ENCODE measurements at regions not wholly inside any gene's neighbourhood (a gene's known extent, or its start where the extent isn't known, plus 50 kb on each side); places are given as distances from the start of the nearest gene placed in this dataset.

- H3K4me1 ChIP-seq, result no peaks in the 10 kb centered on the region
- DNase-seq, result peak in 1 of 3 donors; percentile 55
- ATAC-seq, result peak in 1 of 4 donors; percentile 70
- intact Hi-C loops (cut with DNase I), result no loop called here
- H3K27me3 ChIP-seq, result no peaks in the 10 kb centered on the region
- no peaks in the 10 kb centered on the region for H3K9me3 ChIP-seq
- no peak overlapping the region for H3K27ac ChIP-seq
- H3K36me3 ChIP-seq, result no peaks in the 10 kb centered on the region
- WGBS (ENCODE audit: insufficient coverage, low coverage, low lambda C conversion rate, missing lambda C conversion rate), result no CpG with 5 or more reads among the region's 4 CpGs
- no peak overlapping the region for H3K4me3 ChIP-seq
- no peak for TF ChIP-seq CTCF (IDR thresholded peaks at IDR 0.05)
- TF ChIP-seq POLR2A (IDR thresholded peaks at IDR 0.05), result no peak
Measured at GRCh38 chrY:8064500-8064899, 1152.9 kb upstream of the AMELY start.

GRCh38 chrY:8063973-8064372, 1152.4 kb upstream of the AMELY start:
- no peaks in the 10 kb centered on the region for H3K36me3 ChIP-seq
- H3K27ac ChIP-seq, result no peak overlapping the region
- DNase-seq (no peak), ATAC-seq (no peak)
- H3K4me3 ChIP-seq, result no peak overlapping the region
- H3K4me1 ChIP-seq, result no peaks in the 10 kb centered on the region
- H3K27me3 ChIP-seq, result no peaks in the 10 kb centered on the region
- no CpG with 5 or more reads among the region's 2 CpGs for WGBS (ENCODE audit: insufficient coverage, low coverage, low lambda C conversion rate, missing lambda C conversion rate)
- intact Hi-C loops (cut with DNase I), result no loop called here
- TF ChIP-seq CTCF (IDR thresholded peaks at IDR 0.05) (no peak), POLR2A (IDR thresholded peaks at IDR 0.05) (no peak)
- no peaks in the 10 kb centered on the region for H3K9me3 ChIP-seq

- H3K4me1 ChIP-seq, result no peaks in the 10 kb centered on the region
- H3K27ac ChIP-seq, result no peak overlapping the region
- H3K36me3 ChIP-seq, result no peaks in the 10 kb centered on the region
- ATAC-seq (no peak), DNase-seq (no peak)
- no peaks in the 10 kb centered on the region for H3K9me3 ChIP-seq
- TF ChIP-seq CTCF (IDR thresholded peaks at IDR 0.05) (no peak), POLR2A (IDR thresholded peaks at IDR 0.05) (no peak)
- intact Hi-C loops (cut with DNase I), result no loop called here
- H3K27me3 ChIP-seq, result no peaks in the 10 kb centered on the region
- WGBS (ENCODE audit: insufficient coverage, low coverage, low lambda C conversion rate, missing lambda C conversion rate), result no CpG with 5 or more reads among the region's 2 CpGs
- H3K4me3 ChIP-seq, result no peak overlapping the region
Measured at GRCh38 chrY:8058613-8059012, 1147.1 kb upstream of the AMELY start.

- Histone ChIP-seq H3K36me3 (no peaks in the 10 kb centered on the region), H3K4me3 (no peak overlapping the region), H3K4me1 (no peaks in the 10 kb centered on the region), H3K9me3 (no peaks in the 10 kb centered on the region), H3K27ac (no peak overlapping the region), H3K27me3 (no peaks in the 10 kb centered on the region)
- TF ChIP-seq CTCF (IDR thresholded peaks at IDR 0.05) (no peak), POLR2A (IDR thresholded peaks at IDR 0.05) (no peak)
- no peak for ATAC-seq
- intact Hi-C loops (cut with DNase I), result no loop called here
- no CpG with 5 or more reads among the region's 1 CpG for WGBS (ENCODE audit: insufficient coverage, low coverage, low lambda C conversion rate, missing lambda C conversion rate)
- no peak for DNase-seq
Measured at GRCh38 chrY:8051340-8051739, 1139.8 kb upstream of the AMELY start.

GRCh38 chrY:8041238-8041637, 1129.7 kb upstream of the AMELY start:
- ATAC-seq, result no peak
- TF ChIP-seq POLR2A (IDR thresholded peaks at IDR 0.05), result no peak
- TF ChIP-seq CTCF (IDR thresholded peaks at IDR 0.05), result no peak
- H3K4me3 ChIP-seq, result no peak overlapping the region
- H3K27me3 ChIP-seq, result no peaks in the 10 kb centered on the region
- H3K27ac ChIP-seq, result no peak overlapping the region
- H3K9me3 ChIP-seq, result no peaks in the 10 kb centered on the region
- no peak for DNase-seq
- H3K36me3 ChIP-seq, result no peaks in the 10 kb centered on the region
- H3K4me1 ChIP-seq, result no peaks in the 10 kb centered on the region
- no CpG with 5 or more reads among the region's 1 CpG for WGBS (ENCODE audit: insufficient coverage, low coverage, low lambda C conversion rate, missing lambda C conversion rate)
- intact Hi-C loops (cut with DNase I), result no loop called here
